IMR-90 (cell line): ENCODE measurements at regions not wholly inside any gene's neighbourhood (a gene's known extent, or its start where the extent isn't known, plus 50 kb on each side); places are given as distances from the start of the nearest gene placed in this dataset.

Source experiments
- ATAC-seq: fragments of 200-7000 bp; cut with Tn5 transposase; 2 replicates; pipeline ENCODE4 v1.9.1; 2020; ENCODE audit warnings: low read depth, mild to moderate bottlenecking, moderate library complexity
- BruUV-seq: library from RNA; stranded (reverse); fragments of 400-500 nt; replicated peaks from 2 replicates; lab custom pipeline; 2021; lab: Mats Ljungman, UMichigan
- CTCF ChIA-PET: fragments of 300-600 bp; formaldehyde crosslinking; extraction: SDS; loops from one replicate; lab custom pipeline; 2021; ENCODE audit warnings: antibody characterized with exemption; lab: Yijun Ruan, JAX
- POLR2A ChIA-PET: fragments of 300-600 bp; sonication (Branson Sonifier 250); formaldehyde crosslinking; loops from one replicate; lab custom pipeline; 2022; ENCODE audit warnings: antibody characterized with exemption; ENCODE audit not compliant: unreplicated experiment; lab: Charles Lee
- DNase-seq: peaks from one replicate; pipeline ENCODE4 v3.0.0; 2013
- H2AFZ ChIP-seq: replicated peaks from 2 replicates; pipeline ENCODE3; 2013; ENCODE audit warnings: low read length, mild to moderate bottlenecking; ENCODE audit not compliant: poor library complexity
- H2AK5ac ChIP-seq: 2 replicates; pipeline ENCODE4 v1.6.1; 2013; ENCODE audit warnings: low read depth, low read length, inconsistent platforms
- H2AK9ac ChIP-seq: replicated peaks from 2 replicates; pipeline ENCODE3; 2013; ENCODE audit warnings: mild to moderate bottlenecking, low read depth, low read length, moderate library complexity; ENCODE audit not compliant: poor library complexity
- H2BK120ac ChIP-seq: 2 replicates; pipeline ENCODE4 v1.6.1; 2013; ENCODE audit warnings: low read depth, low read length, inconsistent platforms
- H2BK15ac ChIP-seq: 3 replicates; pipeline ENCODE4 v1.6.1; 2013; ENCODE audit warnings: low read depth, low read length, inconsistent platforms
- H2BK20ac ChIP-seq: 2 replicates; pipeline ENCODE4 v1.6.1; 2013; ENCODE audit warnings: low read depth, mild to moderate bottlenecking, inconsistent platforms, low read length, moderate library complexity
- H2BK5ac ChIP-seq: 2 replicates; pipeline ENCODE4 v1.6.1; 2013; ENCODE audit warnings: mild to moderate bottlenecking, low read depth, low read length, inconsistent platforms; ENCODE audit not compliant: poor library complexity, severe bottlenecking
- H3K14ac ChIP-seq: replicated peaks from 2 replicates; pipeline ENCODE4 v1.6.1; 2013; ENCODE audit warnings: low read depth, low read length, inconsistent platforms
- H3K18ac ChIP-seq: 2 replicates; pipeline ENCODE4 v1.6.1; 2013; ENCODE audit warnings: low read depth, low read length, control low read depth
- H3K23ac ChIP-seq: 2 replicates; pipeline ENCODE4 v1.6.1; 2013; ENCODE audit warnings: low read depth, low read length, inconsistent platforms
- H3K27ac ChIP-seq: 2 replicates; pipeline ENCODE4 v1.5.1; 2013; ENCODE audit warnings: mild to moderate bottlenecking, control low read depth, low read length; ENCODE audit not compliant: insufficient read depth
- H3K27me3 ChIP-seq: 2 replicates; pipeline ENCODE4 v1.6.1; 2013; ENCODE audit warnings: low read length; ENCODE audit not compliant: control insufficient read depth, insufficient read depth
- H3K36me3 ChIP-seq: 2 replicates; pipeline ENCODE4 v1.6.1; 2013; ENCODE audit warnings: low read length, mixed read lengths; ENCODE audit not compliant: control insufficient read depth, insufficient read depth
- H3K4ac ChIP-seq: 2 replicates; pipeline ENCODE4 v1.6.1; 2013; ENCODE audit warnings: low read depth, low read length, inconsistent platforms
- H3K4me1 ChIP-seq: 2 replicates; pipeline ENCODE4 v1.6.1; 2013; ENCODE audit warnings: low read length, mixed read lengths; ENCODE audit not compliant: control insufficient read depth, insufficient read depth
- H3K4me2 ChIP-seq: 2 replicates; pipeline ENCODE4 v1.6.1; 2013; ENCODE audit warnings: low read depth, mild to moderate bottlenecking, control low read depth, low read length, moderate library complexity
- H3K4me3 ChIP-seq: 2 replicates; pipeline ENCODE4 v1.5.1; 2013; ENCODE audit warnings: low read depth, mild to moderate bottlenecking, control low read depth, low read length, moderate library complexity; ENCODE audit not compliant: insufficient read depth
- H3K56ac ChIP-seq: 2 replicates; pipeline ENCODE4 v1.6.1; 2013; ENCODE audit warnings: low read length, inconsistent platforms; ENCODE audit not compliant: insufficient read depth; ENCODE audit errors: extremely low read depth
- H3K79me1 ChIP-seq, 2 experiments: 2 replicates each; pipeline ENCODE4 v1.6.1; 2013; ENCODE audit warnings: low read length in 2 of 2, inconsistent platforms in 1 of 2, low read depth in 1 of 2
- H3K9ac ChIP-seq: 2 replicates; pipeline ENCODE4 v1.6.1; 2013; ENCODE audit warnings: low read depth, low read length, control low read depth
- H3K9me1 ChIP-seq: 2 replicates; pipeline ENCODE4 v1.6.1; 2013; ENCODE audit warnings: low read length, inconsistent platforms; ENCODE audit not compliant: insufficient read depth
- H3K9me3 ChIP-seq: 2 replicates; pipeline ENCODE4 v1.6.1; 2013; ENCODE audit warnings: low read length; ENCODE audit not compliant: control insufficient read depth, insufficient read depth
- H4K20me1 ChIP-seq: 2 replicates; pipeline ENCODE4 v1.6.1; 2013; ENCODE audit warnings: low read length, inconsistent platforms; ENCODE audit not compliant: insufficient read depth
- H4K5ac ChIP-seq: 2 replicates; pipeline ENCODE4 v1.6.1; 2013; ENCODE audit warnings: mild to moderate bottlenecking, low read depth, low read length, control low read depth
- H4K8ac ChIP-seq, 2 experiments: 2 replicates each; pipeline ENCODE4 v1.6.1; 2013; ENCODE audit warnings: low read depth in 2 of 2, low read length in 2 of 2, control low read depth in 1 of 2, inconsistent platforms in 1 of 2
- H4K91ac ChIP-seq: 2 replicates; pipeline ENCODE4 v1.6.1; 2013; ENCODE audit warnings: low read depth, low read length, inconsistent platforms; ENCODE audit not compliant: insufficient read depth
- BHLHE40 ChIP-seq: fragments of 150-350 bp; IDR thresholded peaks from 2 replicates; pipeline ENCODE4 v1.6.1; 2016; ENCODE audit warnings: mild to moderate bottlenecking, low read depth, low read length
- CEBPB ChIP-seq: IDR thresholded peaks from 2 replicates; pipeline ENCODE4 v1.6.1; 2012; ENCODE audit warnings: low read depth, low read length, improper control_type of control experiment
- FOS ChIP-seq: fragments of 150-350 bp; IDR thresholded peaks from 2 replicates; pipeline ENCODE4 v1.6.1; 2016; ENCODE audit warnings: low read depth, low read length
- MAFK ChIP-seq: IDR thresholded peaks from 2 replicates; pipeline ENCODE4 v1.6.1; 2012; ENCODE audit warnings: low read depth, low read length, improper control_type of control experiment
- MAZ ChIP-seq: IDR thresholded peaks from 2 replicates; pipeline ENCODE4 v1.6.1; 2012; ENCODE audit warnings: low read depth, mild to moderate bottlenecking, low read length, improper control_type of control experiment, moderate library complexity, borderline replicate concordance
- MXI1 ChIP-seq: IDR thresholded peaks from 2 replicates; pipeline ENCODE4 v1.6.1; 2012; ENCODE audit warnings: low read depth, mild to moderate bottlenecking, low read length, moderate library complexity, borderline replicate concordance
- NFE2L2 ChIP-seq: fragments of 150-350 bp; IDR thresholded peaks from 2 replicates; pipeline ENCODE4 v1.6.1; 2016; ENCODE audit warnings: low read depth, mild to moderate bottlenecking, low read length
- RAD21 ChIP-seq: IDR thresholded peaks from 2 replicates; pipeline ENCODE4 v1.6.1; 2012; ENCODE audit warnings: low read length, improper control_type of control experiment
- RCOR1 ChIP-seq: IDR thresholded peaks from 2 replicates; pipeline ENCODE4 v1.6.1; 2012; ENCODE audit warnings: mild to moderate bottlenecking, low read length, improper control_type of control experiment; ENCODE audit not compliant: insufficient replicate concordance
- RFX5 ChIP-seq: IDR thresholded peaks from 2 replicates; pipeline ENCODE4 v1.8.0; 2012; ENCODE audit warnings: low read depth, mild to moderate bottlenecking, low read length, moderate library complexity
- SMC3 ChIP-seq: fragments of 150-350 bp; IDR thresholded peaks from 2 replicates; pipeline ENCODE4 v1.6.1; 2016; ENCODE audit warnings: low read depth, mild to moderate bottlenecking, antibody characterized with exemption, low read length, moderate library complexity
- WGBS, 2 experiments: methylation state at CpG; one replicate each; pipeline versions ENCODE4 v1.1.5 to v1.1.7; 2013; ENCODE audit warnings: missing lambda C conversion rate in 2 of 2; ENCODE audit not compliant: insufficient read length in 1 of 2; ENCODE audit errors: extremely low coverage in 2 of 2; 5-methylcytosine and 5-hydroxymethylcytosine counted together
- dilution Hi-C: fragments of 300-500 bp; cut with HindIII; formaldehyde crosslinking; loops from one replicate; pipeline ENCODE4 v1.14.3; 2018; ENCODE audit warnings: low sequenced_read_pairs; ENCODE audit not compliant: unreplicated experiment
- in situ Hi-C: fragments of 300-500 bp; cut with MboI; formaldehyde crosslinking; loops from 3 replicates; pipeline ENCODE4 v1.14.3; 2019; ENCODE audit warnings: low sequenced_read_pairs, inconsistent platforms, mixed read lengths
- intact Hi-C: fragments of 100-400 bp; cut with micrococcal nuclease; formaldehyde crosslinking; loops from 2 replicates; pipeline ENCODE4 v1.10.0; 2022
- TF ChIP-seq, protein P1 (sequence below): fragments of 150-350 bp; IDR thresholded peaks from 2 replicates; pipeline ENCODE4 v1.6.1; 2016; ENCODE audit warnings: low read depth, mild to moderate bottlenecking, low read length, moderate library complexity, borderline replicate concordance
- TF ChIP-seq, protein P2 (sequence below): fragments of 150-350 bp; IDR thresholded peaks from 2 replicates; pipeline ENCODE4 v1.6.1; 2017; ENCODE audit warnings: mild to moderate bottlenecking, antibody characterized with exemption, low read length, low read depth
- TF ChIP-seq, protein P3 (sequence below): conservative IDR thresholded peaks from 2 replicates; pipeline ENCODE4 v1.5.1; 2012; ENCODE audit warnings: mild to moderate bottlenecking, low read depth, low read length, improper control_type of control experiment

DNA sequence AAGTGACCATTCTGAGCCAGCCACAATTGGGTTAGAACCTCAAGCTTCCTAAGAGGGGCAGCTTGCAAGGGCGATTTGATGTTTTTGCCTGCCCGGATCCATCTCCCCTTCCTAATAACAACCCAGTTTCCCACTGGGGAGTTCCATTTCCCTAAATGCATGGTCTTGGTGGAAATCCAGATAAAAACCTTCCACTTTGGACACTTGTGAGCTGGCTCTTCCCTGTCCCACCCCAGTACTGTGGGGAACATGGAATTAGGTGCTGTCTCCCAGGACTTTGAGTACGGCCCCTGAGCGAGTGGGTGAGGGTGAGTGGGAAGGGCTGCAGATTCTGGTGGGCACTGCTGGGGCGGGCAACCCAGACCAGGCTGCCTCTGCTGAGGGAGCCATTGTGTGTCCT lies 122.3 kb downstream of the DDX1 start:
- no peak overlapping the region for H2AK9ac ChIP-seq
- H3K27me3 ChIP-seq = no peaks in the 10 kb centered on the region
- no peak overlapping the region for H2BK20ac ChIP-seq
- no peaks in the 10 kb centered on the region for H3K4me1 ChIP-seq
- no peak overlapping the region for H3K18ac ChIP-seq
- peaks cover 3% of the 10 kb centered on the region for H3K9me3 ChIP-seq
- no peak overlapping the region for H3K23ac ChIP-seq
- no peaks in the 10 kb centered on the region for H3K79me1 ChIP-seq
- no CpG with 5 or more reads among the region's 5 CpGs for WGBS, 2 experiments
- no TSS peak for BruUV-seq
- H3K27ac ChIP-seq = no peak overlapping the region
- H3K14ac ChIP-seq = no peak overlapping the region
- intact Hi-C loops (no loop called here), in situ Hi-C loops (no loop called here), dilution Hi-C loops (no loop called here)
- no peak overlapping the region for H4K91ac ChIP-seq
- no peak overlapping the region for H2BK120ac ChIP-seq
- ChIA-PET CTCF (no interaction called here), POLR2A (no interaction called here)
- H3K56ac ChIP-seq = no peak overlapping the region
- ATAC-seq (no peak), DNase-seq (no peak)
- H4K8ac ChIP-seq = no peak overlapping the region
- no peak overlapping the region for H2BK15ac ChIP-seq
- H3K9me1 ChIP-seq = no peaks in the 10 kb centered on the region
- no peaks in the 10 kb centered on the region for H4K20me1 ChIP-seq
- TF ChIP-seq BHLHE40 = no peak
- no peak for TF ChIP-seq SMC3
- no peak for TF ChIP-seq RCOR1
- TF ChIP-seq, protein P1, sequence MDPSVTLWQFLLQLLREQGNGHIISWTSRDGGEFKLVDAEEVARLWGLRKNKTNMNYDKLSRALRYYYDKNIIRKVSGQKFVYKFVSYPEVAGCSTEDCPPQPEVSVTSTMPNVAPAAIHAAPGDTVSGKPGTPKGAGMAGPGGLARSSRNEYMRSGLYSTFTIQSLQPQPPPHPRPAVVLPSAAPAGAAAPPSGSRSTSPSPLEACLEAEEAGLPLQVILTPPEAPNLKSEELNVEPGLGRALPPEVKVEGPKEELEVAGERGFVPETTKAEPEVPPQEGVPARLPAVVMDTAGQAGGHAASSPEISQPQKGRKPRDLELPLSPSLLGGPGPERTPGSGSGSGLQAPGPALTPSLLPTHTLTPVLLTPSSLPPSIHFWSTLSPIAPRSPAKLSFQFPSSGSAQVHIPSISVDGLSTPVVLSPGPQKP = no peak
- no peak for TF ChIP-seq MAFK
- TF ChIP-seq RAD21 = no peak
- TF ChIP-seq RFX5 = no peak
- no peak for TF ChIP-seq NFE2L2
- no peak for TF ChIP-seq CEBPB
- no peak for TF ChIP-seq MAZ
- TF ChIP-seq FOS = no peak
- TF ChIP-seq, protein P2, sequence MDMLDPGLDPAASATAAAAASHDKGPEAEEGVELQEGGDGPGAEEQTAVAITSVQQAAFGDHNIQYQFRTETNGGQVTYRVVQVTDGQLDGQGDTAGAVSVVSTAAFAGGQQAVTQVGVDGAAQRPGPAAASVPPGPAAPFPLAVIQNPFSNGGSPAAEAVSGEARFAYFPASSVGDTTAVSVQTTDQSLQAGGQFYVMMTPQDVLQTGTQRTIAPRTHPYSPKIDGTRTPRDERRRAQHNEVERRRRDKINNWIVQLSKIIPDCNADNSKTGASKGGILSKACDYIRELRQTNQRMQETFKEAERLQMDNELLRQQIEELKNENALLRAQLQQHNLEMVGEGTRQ = no peak
- TF ChIP-seq, protein P3, sequence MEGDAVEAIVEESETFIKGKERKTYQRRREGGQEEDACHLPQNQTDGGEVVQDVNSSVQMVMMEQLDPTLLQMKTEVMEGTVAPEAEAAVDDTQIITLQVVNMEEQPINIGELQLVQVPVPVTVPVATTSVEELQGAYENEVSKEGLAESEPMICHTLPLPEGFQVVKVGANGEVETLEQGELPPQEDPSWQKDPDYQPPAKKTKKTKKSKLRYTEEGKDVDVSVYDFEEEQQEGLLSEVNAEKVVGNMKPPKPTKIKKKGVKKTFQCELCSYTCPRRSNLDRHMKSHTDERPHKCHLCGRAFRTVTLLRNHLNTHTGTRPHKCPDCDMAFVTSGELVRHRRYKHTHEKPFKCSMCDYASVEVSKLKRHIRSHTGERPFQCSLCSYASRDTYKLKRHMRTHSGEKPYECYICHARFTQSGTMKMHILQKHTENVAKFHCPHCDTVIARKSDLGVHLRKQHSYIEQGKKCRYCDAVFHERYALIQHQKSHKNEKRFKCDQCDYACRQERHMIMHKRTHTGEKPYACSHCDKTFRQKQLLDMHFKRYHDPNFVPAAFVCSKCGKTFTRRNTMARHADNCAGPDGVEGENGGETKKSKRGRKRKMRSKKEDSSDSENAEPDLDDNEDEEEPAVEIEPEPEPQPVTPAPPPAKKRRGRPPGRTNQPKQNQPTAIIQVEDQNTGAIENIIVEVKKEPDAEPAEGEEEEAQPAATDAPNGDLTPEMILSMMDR = no peak
- no peak for TF ChIP-seq MXI1
- no peak overlapping the region for H2BK5ac ChIP-seq
- H3K4me3 ChIP-seq = no peak overlapping the region
- no peak overlapping the region for H3K9ac ChIP-seq
- H3K4ac ChIP-seq = no peak overlapping the region
- H3K4me2 ChIP-seq = no peak overlapping the region
- H2AK5ac ChIP-seq = no peak overlapping the region
- H2AFZ ChIP-seq = no peak overlapping the region
- no peak overlapping the region for H4K5ac ChIP-seq
- no peaks in the 10 kb centered on the region for H3K36me3 ChIP-seq
